ENCODE measurements at regions not wholly inside any gene's neighbourhood (a gene's known extent, or its start where the extent isn't known, plus 50 kb on each side); places are given as distances from the start of the nearest gene placed in this dataset.

- DNase-seq (ENCODE audit: low read depth) = no peak
- TF ChIP-seq CTCF (IDR thresholded peaks at IDR 0.05; ENCODE audit: low read depth, low read length, missing control alignments) = no peak
- H3K4me3 ChIP-seq (ENCODE audit: low read depth, low read length) = no peak overlapping the region
Observed at GRCh38 chr12:41799671-41800070, 345.0 kb downstream of the GXYLT1 start.

- peak; percentile 14 for TF ChIP-seq CTCF (IDR thresholded peaks at IDR 0.05; ENCODE audit: low read depth, low read length, missing control alignments)
- DNase-seq (ENCODE audit: low read depth) = no peak
- H3K4me3 ChIP-seq (ENCODE audit: low read depth, low read length) = no peak overlapping the region
Observed at GRCh38 chr12:41795910-41796309, 348.8 kb downstream of the GXYLT1 start.

- TF ChIP-seq CTCF (IDR thresholded peaks at IDR 0.05; ENCODE audit: low read depth, low read length, missing control alignments) = no peak
- H3K4me3 ChIP-seq (ENCODE audit: low read depth, low read length) = no peak overlapping the region
- no peak for DNase-seq (ENCODE audit: low read depth)
Observed at GRCh38 chr12:41795051-41795600, 349.5 kb downstream of the GXYLT1 start.

- H3K4me3 ChIP-seq (ENCODE audit: low read depth, low read length) = no peak overlapping the region
- no peak for DNase-seq (ENCODE audit: low read depth)
- TF ChIP-seq CTCF (IDR thresholded peaks at IDR 0.05; ENCODE audit: low read depth, low read length, missing control alignments) = no peak
Observed at GRCh38 chr12:41794336-41794735, 350.3 kb downstream of the GXYLT1 start.

GRCh38 chr12:41784957-41785356 is 359.7 kb downstream of the GXYLT1 start:
- no peak for TF ChIP-seq CTCF (IDR thresholded peaks at IDR 0.05; ENCODE audit: low read depth, low read length, missing control alignments)
- no peak overlapping the region for H3K4me3 ChIP-seq (ENCODE audit: low read depth, low read length)
- no peak for DNase-seq (ENCODE audit: low read depth)

GRCh38 chr12:41778934-41779333 is 365.7 kb downstream of the GXYLT1 start:
- H3K4me3 ChIP-seq (ENCODE audit: low read depth, low read length) = no peak overlapping the region
- no peak for DNase-seq (ENCODE audit: low read depth)
- TF ChIP-seq CTCF (IDR thresholded peaks at IDR 0.05; ENCODE audit: low read depth, low read length, missing control alignments) = no peak

- no peak for DNase-seq (ENCODE audit: low read depth)
- H3K4me3 ChIP-seq (ENCODE audit: low read depth, low read length) = no peak overlapping the region
- no peak for TF ChIP-seq CTCF (IDR thresholded peaks at IDR 0.05; ENCODE audit: low read depth, low read length, missing control alignments)
Observed at GRCh38 chr12:41777064-41777790, 367.4 kb downstream of the GXYLT1 start.
